Globus pallidus (tissue), 1 donor: ENCODE measurements at regions not wholly inside any gene's neighbourhood (a gene's known extent, or its start where the extent isn't known, plus 50 kb on each side); places are given as distances from the start of the nearest gene placed in this dataset.

Source experiments
- DNase-seq: peaks from one replicate; pipeline ENCODE4 v3.0.0-alpha.2; 2015; ENCODE audit warnings: low spot score

- no peak for DNase-seq
These were observed 327.4 kb downstream of the CTTN start for GRCh38 chr11:70725739-70726138.

GRCh38 chr11:70727021-70727420, 328.7 kb downstream of the CTTN start:
- no peak for DNase-seq

GRCh38 chr11:70727899-70728620, 329.7 kb downstream of the CTTN start:
- DNase-seq, result no peak

DNA sequence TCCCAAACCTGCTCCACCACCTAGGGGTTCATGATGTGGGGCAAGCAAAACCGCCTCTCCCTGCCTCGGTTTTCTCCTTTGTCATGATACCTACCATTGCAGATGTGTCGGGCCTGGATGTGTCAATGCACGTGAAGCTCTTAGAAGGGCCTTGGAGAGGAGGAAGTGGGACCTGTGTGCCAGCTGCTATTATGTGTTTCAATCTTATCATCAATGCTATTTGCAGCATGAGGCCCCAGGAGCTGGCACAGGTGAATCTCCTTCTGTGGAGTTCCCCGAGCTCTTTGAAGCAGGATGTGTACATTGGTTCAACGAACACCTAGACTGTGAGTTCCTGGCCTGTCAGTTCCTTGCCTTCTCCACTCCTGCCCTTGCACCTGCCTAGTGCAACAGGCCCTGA, 331.6 kb downstream of the CTTN start:
- DNase-seq, result no peak

GRCh38 chr11:70730411-70730810, 332.1 kb downstream of the CTTN start:
- DNase-seq, result no peak

DNA sequence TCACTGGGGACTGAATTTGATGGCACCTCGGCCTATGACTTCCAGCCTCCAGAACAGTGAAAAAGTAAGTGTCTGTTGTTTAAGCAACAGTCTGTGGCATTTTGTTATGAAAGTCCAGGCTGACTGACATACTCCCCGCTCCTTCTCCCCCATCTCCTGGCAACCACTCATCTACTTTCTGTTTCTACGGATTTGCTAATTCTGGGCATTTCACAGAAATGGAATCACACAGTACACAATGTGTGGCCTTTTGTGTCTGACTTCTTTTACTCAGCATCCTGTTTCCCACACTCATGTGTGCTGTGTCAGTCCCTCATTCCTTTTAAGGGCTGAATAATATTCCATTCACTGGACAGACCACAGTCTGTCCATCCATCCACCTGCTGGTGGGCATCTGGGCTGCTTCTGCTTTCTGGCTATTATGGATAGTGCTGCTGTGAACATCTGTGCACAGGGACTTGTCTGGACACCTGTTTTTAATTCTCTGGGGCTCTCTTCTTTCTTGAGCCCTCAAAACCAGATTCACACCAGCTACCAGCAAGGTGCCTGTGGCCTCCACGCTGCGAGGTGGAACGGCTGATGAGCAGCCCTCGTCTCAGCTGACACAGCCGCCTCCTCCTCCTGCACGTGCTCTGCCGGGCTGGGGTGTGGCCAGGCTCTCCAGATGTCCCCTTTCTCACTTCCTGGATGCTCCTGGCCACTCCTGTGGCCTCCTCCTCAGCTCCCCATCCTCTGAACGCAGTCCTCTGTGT, 333.1 kb downstream of the CTTN start:
- DNase-seq, result no peak

DNA sequence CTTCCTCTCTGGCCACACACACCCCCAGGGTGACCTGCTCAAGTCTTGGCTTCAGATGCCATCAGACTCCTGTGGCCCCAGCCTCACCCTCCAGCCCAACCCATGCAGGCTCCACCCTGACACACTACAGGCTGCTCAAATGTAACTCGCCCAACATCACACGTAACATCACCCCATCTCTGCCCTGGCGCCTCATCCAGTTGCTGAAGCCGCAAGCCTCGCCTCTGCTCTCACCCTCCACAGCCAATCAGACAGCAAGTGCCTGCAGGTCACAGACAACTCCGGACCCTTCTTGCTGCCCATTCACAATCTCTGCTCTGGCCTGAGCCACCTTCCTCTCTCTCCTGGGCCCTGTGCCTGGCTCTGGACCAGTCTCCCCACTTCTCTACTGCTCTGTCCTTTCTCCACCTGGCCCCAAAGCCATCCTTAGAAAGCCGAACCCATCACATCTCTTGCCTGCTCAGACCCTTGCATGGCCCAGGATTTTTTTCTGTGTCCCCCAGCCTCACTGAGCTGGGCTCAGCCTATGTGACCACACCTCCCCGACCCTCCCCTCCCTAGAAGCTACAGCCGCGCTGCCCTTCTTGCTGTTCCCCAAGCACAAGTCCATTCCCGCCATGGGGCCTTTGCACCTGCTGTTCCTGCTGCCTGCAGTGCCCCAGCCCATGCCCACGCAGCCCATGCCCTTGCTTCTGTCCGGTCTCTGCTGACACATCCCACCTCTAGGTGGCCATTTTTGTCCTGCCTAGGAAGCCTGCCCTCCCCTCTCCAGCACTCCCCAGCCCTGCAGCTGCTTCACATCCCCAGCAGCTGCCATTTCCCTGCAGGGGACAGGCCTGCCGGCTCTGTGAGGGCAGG, 333.9 kb downstream of the CTTN start:
- DNase-seq, result no peak

DNA sequence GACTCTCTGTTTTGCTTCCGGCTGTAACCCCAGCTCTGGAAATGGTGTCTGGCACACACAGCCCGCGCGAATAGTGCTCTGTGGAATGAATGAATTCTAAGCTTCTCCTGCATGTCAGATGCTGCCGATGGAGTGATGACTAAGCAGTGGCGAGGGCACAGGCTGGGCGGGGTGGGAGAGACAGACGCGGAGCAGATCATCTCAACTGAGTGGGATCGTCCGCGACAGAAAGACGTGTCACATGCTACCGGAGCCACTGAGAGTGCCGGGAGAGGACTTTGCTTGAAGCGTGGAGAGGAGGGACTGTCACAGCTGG, 334.5 kb downstream of the CTTN start:
- DNase-seq, result no peak

- DNase-seq, result no peak
These were observed 335.3 kb downstream of the CTTN start for GRCh38 chr11:70733327-70734325.

- no peak for DNase-seq
These were observed 336.1 kb downstream of the CTTN start for GRCh38 chr11:70734379-70734778.

- no peak for DNase-seq
These were observed 336.6 kb downstream of the CTTN start for GRCh38 chr11:70734911-70735310.

DNA sequence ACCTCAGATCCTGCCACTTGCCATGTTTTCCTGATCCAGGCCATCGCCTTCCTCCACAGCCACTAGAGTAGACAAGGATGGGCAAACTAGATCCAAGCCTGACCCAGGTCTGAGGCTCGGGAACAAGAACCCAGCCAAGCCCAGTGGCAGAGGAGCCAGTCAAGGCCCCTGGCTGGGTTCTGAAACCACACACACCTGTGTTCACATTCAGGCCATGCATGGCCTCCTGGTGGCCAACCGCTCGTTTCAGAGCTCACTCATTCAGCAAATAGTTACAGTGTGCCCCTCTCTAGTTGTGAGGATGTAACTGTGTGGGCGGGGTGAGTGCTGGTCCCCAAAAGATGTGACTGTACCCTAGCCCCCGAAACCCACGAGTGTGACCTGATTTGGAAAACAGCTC, 337.6 kb downstream of the CTTN start:
- DNase-seq, result no peak

GRCh38 chr11:70736461-70736860, 338.1 kb downstream of the CTTN start:
- no peak for DNase-seq

GRCh38 chr11:70736937-70737640, 338.8 kb downstream of the CTTN start:
- no peak for DNase-seq

- no peak for DNase-seq
These were observed 339.7 kb downstream of the CTTN start for GRCh38 chr11:70737816-70738630.

GRCh38 chr11:70738661-70739060, 340.3 kb downstream of the CTTN start:
- DNase-seq, result no peak

DNA sequence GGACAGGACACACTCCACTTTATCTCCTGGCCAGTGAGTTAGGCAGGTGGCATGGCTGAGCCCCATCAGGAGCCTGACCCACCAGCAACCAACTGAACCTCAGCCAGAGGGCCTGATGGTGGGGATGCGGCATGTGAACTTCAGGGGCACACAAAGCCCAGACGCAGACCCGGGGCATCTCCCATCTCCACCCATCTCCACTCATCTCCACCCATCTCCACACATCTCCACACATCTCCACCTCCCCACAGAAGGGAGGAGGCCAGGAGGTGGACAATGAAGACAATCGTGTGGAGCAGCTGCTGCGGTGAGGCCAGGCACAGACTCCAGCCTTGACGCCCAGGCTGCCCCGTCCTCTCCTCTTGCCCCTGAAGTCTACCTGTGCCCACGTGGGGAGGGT, 340.8 kb downstream of the CTTN start:
- no peak for DNase-seq

DNA sequence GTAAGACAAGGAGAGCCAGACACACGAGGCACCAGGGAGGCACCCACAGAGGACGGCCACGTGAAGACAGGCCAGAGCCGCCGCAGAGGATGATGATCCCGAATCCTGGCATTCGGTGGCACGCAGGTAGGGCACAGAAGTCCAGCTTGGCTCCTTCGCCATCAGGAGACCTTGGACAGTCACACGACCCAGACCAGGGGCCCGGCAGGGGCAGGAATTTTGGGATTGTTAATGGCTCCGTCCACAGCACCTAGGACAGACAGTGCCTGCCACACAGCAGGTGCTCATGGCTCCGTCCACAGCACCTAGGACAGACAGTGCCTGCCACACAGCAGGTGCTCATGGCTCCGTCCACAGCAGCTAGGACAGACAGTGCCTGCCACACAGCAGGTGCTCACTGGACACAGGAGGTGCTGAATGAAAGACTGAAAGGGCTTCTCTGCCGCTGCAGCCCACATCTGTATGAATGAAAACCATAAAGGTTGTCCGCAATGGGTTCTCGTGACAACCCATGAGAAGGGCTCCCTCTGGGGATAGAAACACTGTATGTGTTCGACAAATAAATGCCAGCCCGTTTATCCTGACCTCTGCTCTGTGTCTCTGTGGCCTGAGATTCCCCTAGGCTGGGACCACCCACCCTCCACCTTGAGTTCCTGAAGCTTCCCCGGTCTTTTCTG, 341.6 kb downstream of the CTTN start:
- no peak for DNase-seq

- no peak for DNase-seq
These were observed 342.1 kb downstream of the CTTN start for GRCh38 chr11:70740488-70740851.

DNA sequence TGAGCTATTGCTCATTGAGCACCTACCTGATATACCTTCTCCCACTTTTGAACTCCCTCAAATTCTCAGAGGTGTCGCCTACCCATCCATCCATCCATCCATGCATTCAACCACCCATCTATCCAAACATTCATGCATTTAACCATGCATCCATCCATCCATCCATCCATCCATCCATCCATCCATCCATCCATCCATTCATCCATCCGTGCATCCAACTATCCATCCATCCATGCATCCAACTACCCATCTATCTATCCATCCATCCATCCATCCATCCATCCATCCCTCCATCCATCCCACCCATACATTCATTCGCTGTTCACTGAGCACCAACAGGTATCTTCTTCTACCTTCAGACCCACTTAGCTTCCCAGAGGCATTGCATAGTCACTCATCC, 342.8 kb downstream of the CTTN start:
- DNase-seq, result no peak
